Epithelial cell of esophagus (primary cell): ENCODE measurements at regions not wholly inside any gene's neighbourhood (a gene's known extent, or its start where the extent isn't known, plus 50 kb on each side); places are given as distances from the start of the nearest gene placed in this dataset.

Experiments used
- DNase-seq: peaks from one replicate; pipeline ENCODE4 v3.0.0; 2010; ENCODE audit warnings: low read depth
- H3K4me3 ChIP-seq: 2 replicates; pipeline ENCODE4 v1.5.1; 2011; ENCODE audit warnings: mild to moderate bottlenecking, low read length, control low read depth
- TF ChIP-seq, protein P1 (sequence below): IDR thresholded peaks from 2 replicates; pipeline ENCODE4 v1.5.1; 2011; ENCODE audit warnings: low read depth, mild to moderate bottlenecking, low read length, control low read depth, inconsistent platforms; ENCODE audit not compliant: insufficient read depth; ENCODE audit errors: missing control alignments

DNA sequence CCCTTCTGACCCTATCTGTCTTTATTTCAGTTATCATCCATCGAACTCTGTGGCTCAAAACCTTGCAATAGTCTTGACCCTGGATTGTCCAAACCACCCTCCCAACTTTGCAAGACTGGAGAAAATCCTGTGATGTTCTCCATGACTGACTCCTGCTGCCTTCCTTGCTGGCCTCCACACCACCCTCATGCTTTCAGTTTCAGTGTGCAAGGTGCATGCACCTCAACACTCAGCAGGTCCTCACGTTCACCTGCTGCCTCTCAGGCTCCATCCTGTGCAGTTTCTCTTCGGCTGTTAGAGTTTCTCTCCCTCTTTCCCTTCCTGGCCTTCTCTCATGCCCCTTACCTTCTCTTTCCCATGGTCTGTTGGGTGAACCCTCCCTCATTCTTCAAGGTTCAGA, 59.4 kb upstream of the ASIC2 start:
- no peak overlapping the region for H3K4me3 ChIP-seq
- DNase-seq: no peak
- TF ChIP-seq, protein P1, sequence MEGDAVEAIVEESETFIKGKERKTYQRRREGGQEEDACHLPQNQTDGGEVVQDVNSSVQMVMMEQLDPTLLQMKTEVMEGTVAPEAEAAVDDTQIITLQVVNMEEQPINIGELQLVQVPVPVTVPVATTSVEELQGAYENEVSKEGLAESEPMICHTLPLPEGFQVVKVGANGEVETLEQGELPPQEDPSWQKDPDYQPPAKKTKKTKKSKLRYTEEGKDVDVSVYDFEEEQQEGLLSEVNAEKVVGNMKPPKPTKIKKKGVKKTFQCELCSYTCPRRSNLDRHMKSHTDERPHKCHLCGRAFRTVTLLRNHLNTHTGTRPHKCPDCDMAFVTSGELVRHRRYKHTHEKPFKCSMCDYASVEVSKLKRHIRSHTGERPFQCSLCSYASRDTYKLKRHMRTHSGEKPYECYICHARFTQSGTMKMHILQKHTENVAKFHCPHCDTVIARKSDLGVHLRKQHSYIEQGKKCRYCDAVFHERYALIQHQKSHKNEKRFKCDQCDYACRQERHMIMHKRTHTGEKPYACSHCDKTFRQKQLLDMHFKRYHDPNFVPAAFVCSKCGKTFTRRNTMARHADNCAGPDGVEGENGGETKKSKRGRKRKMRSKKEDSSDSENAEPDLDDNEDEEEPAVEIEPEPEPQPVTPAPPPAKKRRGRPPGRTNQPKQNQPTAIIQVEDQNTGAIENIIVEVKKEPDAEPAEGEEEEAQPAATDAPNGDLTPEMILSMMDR: no peak

DNA sequence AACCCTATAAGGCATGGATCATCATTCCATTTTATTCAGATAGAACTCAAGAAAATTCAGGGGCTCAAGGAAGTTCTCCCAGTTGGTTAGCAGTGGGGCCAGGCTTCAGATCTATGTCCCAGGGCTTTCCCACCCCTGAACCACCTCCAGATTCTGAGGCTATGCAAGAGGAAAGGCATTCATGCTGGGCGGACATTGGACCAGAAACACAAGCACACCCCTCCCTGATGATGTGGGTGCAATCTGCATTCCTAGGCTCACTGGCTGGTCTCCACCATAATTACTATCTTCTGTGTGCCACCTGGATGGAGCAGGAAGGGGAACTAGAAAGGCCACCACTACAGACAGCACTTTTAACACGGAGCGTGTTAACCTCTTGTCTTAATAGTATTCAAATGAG, 63.2 kb upstream of the ASIC2 start:
- H3K4me3 ChIP-seq: no peak overlapping the region
- DNase-seq: no peak
- TF ChIP-seq, protein P1: no peak

DNA sequence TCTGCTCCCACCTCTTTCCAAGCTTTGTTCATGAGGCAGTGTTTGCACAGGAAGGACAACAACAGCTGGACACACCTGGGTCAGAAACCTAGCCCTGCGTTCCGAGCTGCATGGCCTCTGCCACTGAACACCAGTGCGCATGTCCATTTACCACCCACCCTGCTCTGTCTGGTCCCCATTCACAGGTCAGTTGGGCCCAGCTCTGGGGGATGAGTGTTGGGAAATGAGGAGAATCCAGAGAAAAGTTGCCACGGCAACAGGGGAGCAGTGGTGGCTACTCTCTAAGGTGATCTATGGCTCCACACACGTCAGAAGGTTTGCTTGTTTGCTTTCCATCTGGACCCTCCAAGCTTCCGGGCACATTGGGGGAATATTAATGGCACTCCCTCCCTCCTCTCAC, 70.4 kb upstream of the ASIC2 start:
- DNase-seq: no peak
- no peak overlapping the region for H3K4me3 ChIP-seq
- TF ChIP-seq, protein P1: no peak

DNA sequence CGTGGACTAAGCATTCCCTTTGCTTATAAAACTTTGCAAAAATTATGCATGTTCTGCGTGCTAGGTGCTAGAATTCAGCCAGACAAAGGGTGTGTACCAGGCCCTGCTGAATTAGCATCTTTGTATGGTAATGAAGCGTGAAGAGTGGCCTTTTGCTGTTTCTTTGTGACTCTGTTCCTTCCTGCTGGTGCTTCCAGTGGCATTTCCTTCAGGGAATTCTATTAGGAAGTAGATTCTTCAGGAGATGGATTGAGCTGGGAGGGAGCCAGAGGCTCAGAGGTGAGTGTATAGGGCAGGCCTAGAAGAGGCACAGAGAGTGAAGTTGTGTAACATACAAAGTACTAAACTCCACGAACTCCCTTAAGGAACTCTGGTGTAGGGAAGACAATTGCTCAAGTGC, 73.9 kb upstream of the ASIC2 start:
- TF ChIP-seq, protein P1: no peak
- no peak for DNase-seq
- no peak overlapping the region for H3K4me3 ChIP-seq

DNA sequence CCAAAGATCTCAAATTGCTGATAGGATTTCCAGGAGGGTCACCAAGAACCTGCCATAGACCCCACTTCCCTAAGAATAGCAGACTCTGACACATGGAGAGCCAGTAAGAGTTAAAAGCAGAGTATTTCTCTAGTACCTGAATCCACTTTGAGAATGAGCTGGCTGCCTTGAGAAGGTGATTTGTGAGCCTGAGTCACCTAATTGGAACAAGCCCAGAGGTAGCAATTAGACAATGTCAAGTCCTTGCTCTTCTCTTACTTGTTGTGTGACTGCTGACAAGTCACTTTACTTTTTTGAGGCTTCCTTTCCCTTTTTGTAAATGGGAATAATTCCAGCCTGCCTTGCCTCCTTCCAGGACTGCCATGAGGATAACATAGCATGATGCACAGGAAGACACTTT, 76.1 kb upstream of the ASIC2 start:
- H3K4me3 ChIP-seq: no peak overlapping the region
- DNase-seq: peak; percentile 29
- TF ChIP-seq, protein P1: no peak

DNA sequence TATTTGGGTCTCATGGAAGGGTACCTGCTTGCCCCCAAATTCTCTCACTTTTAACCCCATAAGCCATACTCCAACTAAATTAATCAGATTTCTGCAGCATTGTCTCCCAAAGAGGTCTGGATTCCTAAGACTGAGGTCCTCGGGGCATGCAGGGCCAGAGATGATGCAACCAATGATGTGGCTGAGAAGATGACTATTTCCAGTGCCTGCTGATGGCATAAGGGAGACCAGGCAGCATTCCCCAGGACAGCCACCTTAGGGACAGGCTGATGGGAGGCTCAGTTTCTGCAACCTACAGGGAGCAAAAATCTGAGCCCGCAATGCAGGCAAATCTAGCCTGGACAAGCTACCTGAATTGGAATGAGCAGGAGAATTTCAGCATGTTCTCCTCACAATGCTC, 76.8 kb upstream of the ASIC2 start:
- no peak for DNase-seq
- H3K4me3 ChIP-seq: no peak overlapping the region

DNA sequence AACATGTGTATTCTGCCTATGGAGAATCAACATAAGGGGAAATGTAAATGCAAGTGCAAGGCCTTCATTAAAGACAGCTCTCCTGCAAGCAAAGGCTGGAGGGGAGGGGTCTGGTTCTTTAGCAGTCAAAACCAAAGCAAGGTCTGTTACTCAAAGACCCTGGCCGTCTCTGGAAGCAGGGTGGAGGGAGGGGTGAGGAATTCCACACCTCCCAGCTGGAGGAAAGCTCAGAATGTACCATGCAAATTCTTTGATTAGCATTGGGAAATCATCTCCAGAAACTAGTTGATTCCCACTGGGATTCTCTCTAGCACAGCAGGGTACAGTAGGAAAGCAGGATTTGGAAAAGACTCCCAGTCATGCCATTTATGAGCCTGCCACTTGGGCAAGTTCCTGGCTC, 77.3 kb upstream of the ASIC2 start:
- no peak for DNase-seq
- no peak overlapping the region for H3K4me3 ChIP-seq
- TF ChIP-seq, protein P1: no peak

More for the DNA sequence above, 76.8 kb upstream of the ASIC2 start:
- TF ChIP-seq, protein P1: no peak
